SK-N-SH treated with all-trans-retinoic acid at 6 μM for 48 hours (cell line): ENCODE measurements at regions not wholly inside any gene's neighbourhood (a gene's known extent, or its start where the extent isn't known, plus 50 kb on each side); places are given as distances from the start of the nearest gene placed in this dataset.

Experiments
- CREB5 ChIP-seq: fragments of 250-450 bp; sonication (Bioruptor Pico); IDR thresholded peaks from 2 replicates; pipeline ENCODE4 v1.5.1; 2020; ENCODE audit warnings: low read depth, mild to moderate bottlenecking, moderate library complexity
- ESRRG ChIP-seq: fragments of 250-450 bp; sonication (Bioruptor Pico); IDR thresholded peaks from 2 replicates; pipeline ENCODE4 v1.6.1; 2021; ENCODE audit warnings: mild to moderate bottlenecking
- PATZ1 ChIP-seq: fragments of 250-450 bp; sonication (Bioruptor Pico); IDR thresholded peaks from 2 replicates; pipeline ENCODE4 v1.8.0; 2020; ENCODE audit warnings: mild to moderate bottlenecking, moderate library complexity, borderline replicate concordance
- TOX ChIP-seq: fragments of 250-450 bp; sonication (Bioruptor Pico); IDR thresholded peaks from 2 replicates; pipeline ENCODE4 v1.8.0; 2021; ENCODE audit warnings: mild to moderate bottlenecking, moderate library complexity, borderline replicate concordance

GRCh38 chr1:55382806-55383305, 167.7 kb upstream of the USP24 start:
- TF ChIP-seq TOX (CRISPR knock-in tag) (no peak), CREB5 (CRISPR knock-in tag) (no peak), PATZ1 (no peak), ESRRG (CRISPR knock-in tag) (no peak)
